Neuronal stem cell (in vitro differentiated cells): ENCODE measurements at regions not wholly inside any gene's neighbourhood (a gene's known extent, or its start where the extent isn't known, plus 50 kb on each side); places are given as distances from the start of the nearest gene placed in this dataset.

Source experiments
- DNase-seq: peaks from one replicate; pipeline ENCODE4 v3.0.0-alpha.2; 2013; ENCODE audit warnings: low spot score
- H2AFZ ChIP-seq: one replicate; pipeline ENCODE4 v1.6.1; 2013; ENCODE audit warnings: mild to moderate bottlenecking, low read length, inconsistent platforms
- H2AK5ac ChIP-seq: 2 replicates; pipeline ENCODE4 v1.6.1; 2013; ENCODE audit warnings: low read depth, mild to moderate bottlenecking, inconsistent platforms, low read length, moderate library complexity, mixed read lengths
- H2BK120ac ChIP-seq: 2 replicates; pipeline ENCODE4 v1.6.1; 2013; ENCODE audit warnings: low read depth, mild to moderate bottlenecking, inconsistent platforms, low read length, moderate library complexity, mixed read lengths
- H2BK12ac ChIP-seq: one replicate; pipeline ENCODE4 v1.6.1; 2013; ENCODE audit warnings: low read length, inconsistent platforms
- H2BK15ac ChIP-seq: 2 replicates; pipeline ENCODE4 v1.6.1; 2013; ENCODE audit warnings: mild to moderate bottlenecking, low read length, inconsistent platforms, mixed read lengths
- H2BK5ac ChIP-seq: one replicate; pipeline ENCODE4 v1.6.1; 2013; ENCODE audit warnings: inconsistent platforms, mild to moderate bottlenecking, low read length, moderate library complexity
- H3K14ac ChIP-seq: one replicate; pipeline ENCODE4 v1.6.1; 2013; ENCODE audit warnings: low read length, inconsistent platforms
- H3K18ac ChIP-seq: 2 replicates; pipeline ENCODE4 v1.6.1; 2013; ENCODE audit warnings: low read length, inconsistent platforms
- H3K23ac ChIP-seq: 2 replicates; pipeline ENCODE4 v1.6.1; 2013; ENCODE audit warnings: low read depth, mild to moderate bottlenecking, mixed read lengths, low read length, inconsistent platforms; ENCODE audit not compliant: poor library complexity
- H3K27ac ChIP-seq: replicated peaks from 3 replicates; pipeline ENCODE4 v1.5.1; 2013; ENCODE audit warnings: low read length, inconsistent platforms
- H3K27me3 ChIP-seq, 3 experiments: 2 replicates each; pipeline ENCODE4 v1.6.1; 2013; ENCODE audit warnings: low read length in 3 of 3, mild to moderate bottlenecking in 2 of 3, inconsistent platforms in 1 of 3, low read depth in 1 of 3, mixed read lengths in 1 of 3, moderate library complexity in 1 of 3; ENCODE audit not compliant: control insufficient read depth in 3 of 3, insufficient read depth in 3 of 3
- H3K36me3 ChIP-seq, 2 donors: replicated peaks in 1 of 2; 2 replicates each; pipeline ENCODE4 v1.6.1; 2013; ENCODE audit warnings: low read length in 2 of 2; ENCODE audit not compliant: control insufficient read depth in 2 of 2, insufficient read depth in 2 of 2
- H3K4ac ChIP-seq: 2 replicates; pipeline ENCODE4 v1.6.1; 2013; ENCODE audit warnings: inconsistent platforms, mild to moderate bottlenecking, low read length, moderate library complexity
- H3K4me1 ChIP-seq, 2 donors: 1 replicate in 1 of 2; 2 replicates in 1 of 2; pipeline ENCODE4 v1.6.1; 2013; ENCODE audit warnings: low read length in 2 of 2, low read depth in 1 of 2; ENCODE audit not compliant: control insufficient read depth in 2 of 2, insufficient read depth in 1 of 2
- H3K4me2 ChIP-seq: one replicate; pipeline ENCODE4 v1.6.1; 2013; ENCODE audit warnings: mild to moderate bottlenecking, low read length, inconsistent platforms; ENCODE audit not compliant: insufficient read depth, poor library complexity, severe bottlenecking
- H3K4me3 ChIP-seq, 2 donors: 2 replicates each; pipeline ENCODE4 v1.5.1; 2013; ENCODE audit warnings: low read length in 2 of 2, mild to moderate bottlenecking in 2 of 2, inconsistent platforms in 1 of 2, moderate library complexity in 1 of 2
- H3K79me1 ChIP-seq: one replicate; pipeline ENCODE4 v1.6.1; 2013; ENCODE audit warnings: low read depth, mild to moderate bottlenecking, inconsistent platforms, low read length, moderate library complexity
- H3K9ac ChIP-seq: one replicate; pipeline ENCODE4 v1.6.1; 2013; ENCODE audit warnings: mild to moderate bottlenecking, low read depth, low read length, inconsistent platforms; ENCODE audit not compliant: poor library complexity
- H3K9me3 ChIP-seq, 2 donors: replicated peaks in 1 of 2; 2 replicates each; pipeline versions ENCODE3 to v1.6.1; 2013; ENCODE audit warnings: low read length in 2 of 2, mild to moderate bottlenecking in 2 of 2, inconsistent platforms in 1 of 2, low read depth in 1 of 2, mixed read lengths in 1 of 2, moderate library complexity in 1 of 2; ENCODE audit not compliant: control insufficient read depth in 2 of 2, insufficient read depth in 1 of 2
- H4K8ac ChIP-seq: one replicate; pipeline ENCODE4 v1.6.1; 2013; ENCODE audit warnings: low read depth, mild to moderate bottlenecking, inconsistent platforms, low read length, moderate library complexity
- H4K91ac ChIP-seq: one replicate; pipeline ENCODE4 v1.6.1; 2013; ENCODE audit warnings: low read length, low read depth, mild to moderate bottlenecking, inconsistent platforms; ENCODE audit not compliant: poor library complexity
- WGBS, 2 donors: extraction: QIAGEN DNeasy Blood & Tissue Kit; methylation state at CpG; one replicate each; pipeline ENCODE4 v1.1.7; 2013; ENCODE audit warnings: missing lambda C conversion rate in 2 of 2, mixed read lengths in 1 of 2; ENCODE audit not compliant: insufficient read length in 2 of 2, insufficient replicate concordance in 1 of 2; ENCODE audit errors: extremely low coverage in 2 of 2; 5-methylcytosine and 5-hydroxymethylcytosine counted together

DNA sequence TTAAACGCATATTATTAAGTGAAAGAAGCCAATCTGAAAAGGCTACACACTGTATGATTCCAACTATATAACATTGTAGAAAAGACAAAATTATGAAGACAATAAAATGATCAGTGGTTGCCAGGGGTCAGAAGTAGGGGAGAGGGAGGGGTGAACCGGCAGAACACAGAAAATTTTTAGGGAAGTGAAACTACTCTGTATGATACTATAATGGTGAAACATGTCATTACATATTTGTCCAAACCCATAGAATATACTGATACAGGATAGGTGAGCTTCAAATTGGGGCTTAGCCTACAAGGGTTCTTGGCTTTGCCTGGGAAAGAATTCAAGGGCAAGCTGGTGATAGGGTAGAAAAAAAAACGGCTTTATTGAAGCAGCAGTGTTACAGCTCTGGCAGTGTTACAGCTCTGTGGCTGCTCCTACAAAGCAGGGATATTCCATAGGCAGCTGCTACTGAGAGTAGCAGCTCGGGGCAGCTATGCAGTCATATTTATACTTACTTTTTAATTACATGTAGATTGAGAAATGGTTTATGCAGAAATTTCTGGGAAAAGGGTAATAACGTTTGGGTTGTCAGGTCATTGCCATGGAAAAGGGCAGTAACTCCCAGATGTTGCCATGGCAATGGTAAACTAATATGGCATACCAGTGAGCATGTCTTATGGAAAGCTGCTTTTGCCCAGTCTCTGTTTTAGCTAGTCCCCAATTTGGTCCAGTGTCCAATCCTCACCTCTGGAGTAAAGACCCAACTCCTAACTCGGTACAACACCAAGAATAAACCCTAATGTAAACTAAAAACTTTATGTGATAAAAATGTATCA is 125.1 kb upstream of the SLC25A36 start:
- H3K4ac ChIP-seq = no peak overlapping the region

DNA sequence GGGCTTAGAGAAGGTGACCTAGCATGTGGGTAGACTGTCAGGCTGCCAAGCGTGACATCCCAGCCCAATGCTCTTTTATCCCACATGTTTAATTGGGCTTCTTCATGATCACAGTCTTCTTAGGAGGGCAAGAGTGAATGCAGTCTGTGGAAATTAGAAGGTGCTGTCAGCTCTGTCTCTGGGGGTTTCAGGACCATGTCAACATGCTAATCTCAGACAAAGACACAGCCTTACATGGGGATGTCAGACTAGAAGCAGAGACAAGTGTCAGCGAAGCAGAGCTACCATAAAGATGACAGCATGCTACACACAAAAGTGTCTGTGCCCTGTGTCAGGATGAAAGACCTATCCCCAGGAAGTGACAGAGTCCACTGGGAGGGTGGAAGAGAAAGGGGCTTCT is 120.1 kb upstream of the SLC25A36 start:
- Histone ChIP-seq H3K14ac (no peak overlapping the region), H3K4ac (no peak overlapping the region), H3K9me3 (no peaks in the 10 kb centered on the region), H2AK5ac (no peak overlapping the region), H2AFZ (no peak overlapping the region), H3K27me3 (peaks cover 0 to 2% (median 0%) of the 10 kb centered on the region in 3 experiments), H3K9ac (no peak overlapping the region), H3K36me3 (no peaks in the 10 kb centered on the region), H2BK15ac (no peak overlapping the region), H3K79me1 (no peaks in the 10 kb centered on the region), H3K4me2 (no peak overlapping the region), H3K4me3 (no peak overlapping the region), H2BK120ac (no peak overlapping the region), H3K4me1 (peaks cover 0 to 9% of the 10 kb centered on the region in 2 donors), H2BK5ac (no peak overlapping the region), H3K18ac (no peak overlapping the region), H3K23ac (no peak overlapping the region), H4K8ac (no peak overlapping the region), H3K27ac (no peak overlapping the region), H4K91ac (no peak overlapping the region), H2BK12ac (no peak overlapping the region)
- WGBS, 2 donors = no CpG with 5 or more reads among the region's 2 CpGs
- DNase-seq = no peak

More for the DNA sequence above, 125.1 kb upstream of the SLC25A36 start:
- Histone ChIP-seq H2AK5ac (no peak overlapping the region), H4K91ac (no peak overlapping the region), H3K23ac (no peak overlapping the region), H3K36me3 (no peaks in the 10 kb centered on the region), H4K8ac (no peak overlapping the region), H3K9me3 (peaks cover 0 to 3% of the 10 kb centered on the region in 2 donors), H2BK5ac (no peak overlapping the region), H3K14ac (no peak overlapping the region), H2BK15ac (no peak overlapping the region), H3K27me3 (peaks cover 0 to 2% (median 0%) of the 10 kb centered on the region in 3 experiments), H3K79me1 (no peaks in the 10 kb centered on the region), H3K4me1 (peaks cover 0 to 8% of the 10 kb centered on the region in 2 donors), H3K4me3 (no peak overlapping the region), H3K27ac (no peak overlapping the region), H3K4me2 (no peak overlapping the region), H3K18ac (no peak overlapping the region), H2BK12ac (no peak overlapping the region), H2AFZ (no peak overlapping the region), H3K9ac (no peak overlapping the region), H2BK120ac (no peak overlapping the region)
- no CpG with 5 or more reads among the region's 6 CpGs for WGBS, 2 donors
- DNase-seq = no peak

DNA sequence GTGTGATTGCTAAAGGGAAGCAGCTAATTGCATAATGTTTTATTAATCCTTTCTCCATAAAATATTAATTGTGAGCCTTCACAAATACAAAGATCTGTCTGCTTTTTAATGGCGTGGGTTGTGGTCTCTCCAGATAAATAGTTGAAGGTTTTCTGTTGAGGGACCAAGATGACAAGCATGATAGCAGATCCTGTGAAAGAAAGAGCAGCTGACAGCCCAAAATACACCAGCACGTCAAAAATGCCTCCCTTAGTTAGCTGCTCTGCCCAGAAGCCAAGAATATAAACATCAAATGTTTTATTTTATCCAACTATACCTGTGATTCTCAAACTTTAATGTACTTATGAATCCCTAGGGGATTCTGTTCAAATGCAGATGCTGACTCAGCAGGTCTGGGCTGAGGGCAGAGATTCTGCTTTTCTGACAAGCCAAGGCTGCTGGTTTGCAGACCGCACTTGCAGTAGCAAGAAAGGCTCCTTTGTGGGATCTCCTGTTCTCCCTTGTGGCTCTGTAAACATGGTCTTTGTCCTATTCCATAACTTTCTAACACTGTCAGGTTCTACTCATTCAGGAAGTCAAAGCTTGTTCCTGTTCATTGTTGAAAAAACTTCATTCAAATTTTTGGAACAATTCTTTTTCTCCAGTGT is 119.1 kb upstream of the SLC25A36 start:
- Histone ChIP-seq H3K4ac (no peak overlapping the region), H3K18ac (no peak overlapping the region), H4K8ac (no peak overlapping the region), H3K79me1 (no peaks in the 10 kb centered on the region), H4K91ac (no peak overlapping the region), H2BK15ac (no peak overlapping the region), H3K4me3 (no peak overlapping the region), H2BK12ac (no peak overlapping the region), H3K4me1 (peaks cover 0 to 9% of the 10 kb centered on the region in 2 donors), H2BK120ac (no peak overlapping the region), H3K14ac (no peak overlapping the region), H2BK5ac (no peak overlapping the region), H3K27me3 (peaks cover 0 to 2% (median 0%) of the 10 kb centered on the region in 3 experiments), H3K23ac (no peak overlapping the region), H2AFZ (no peak overlapping the region), H2AK5ac (no peak overlapping the region), H3K9ac (no peak overlapping the region), H3K9me3 (no peaks in the 10 kb centered on the region), H3K4me2 (no peak overlapping the region), H3K27ac (no peak overlapping the region), H3K36me3 (no peaks in the 10 kb centered on the region)
- WGBS, 2 donors = no CpG with 5 or more reads among the region's 3 CpGs
- DNase-seq = no peak

DNA sequence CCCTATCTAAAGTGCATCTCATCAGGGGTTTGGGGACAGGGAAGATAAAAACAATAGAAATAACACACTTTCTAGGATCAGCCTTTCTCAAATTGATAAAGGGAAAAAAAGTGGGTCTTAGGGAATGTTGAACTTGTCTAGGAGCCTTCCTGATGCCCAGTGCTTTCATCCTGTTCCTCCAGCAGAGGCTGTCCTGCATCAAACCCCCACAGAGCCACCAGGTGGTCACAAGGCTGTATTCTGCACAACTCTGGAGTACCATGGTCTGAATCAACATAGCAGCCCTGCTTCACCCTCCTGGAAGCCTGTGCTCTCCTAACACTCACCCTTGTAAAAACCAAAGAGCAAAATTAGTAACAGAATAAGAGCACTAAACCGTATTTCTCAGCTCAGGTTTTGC is 118.5 kb upstream of the SLC25A36 start:
- Histone ChIP-seq H3K79me1 (no peaks in the 10 kb centered on the region), H4K91ac (no peak overlapping the region), H2BK12ac (no peak overlapping the region), H4K8ac (no peak overlapping the region), H3K9me3 (no peaks in the 10 kb centered on the region), H3K36me3 (no peaks in the 10 kb centered on the region), H3K14ac (no peak overlapping the region), H2BK120ac (no peak overlapping the region), H2BK15ac (no peak overlapping the region), H3K4me2 (no peak overlapping the region), H2AK5ac (no peak overlapping the region), H2AFZ (no peak overlapping the region), H3K4me3 (no peak overlapping the region), H3K9ac (no peak overlapping the region), H2BK5ac (no peak overlapping the region), H3K27ac (no peak overlapping the region), H3K4me1 (peaks cover 0 to 9% of the 10 kb centered on the region in 2 donors), H3K4ac (no peak overlapping the region), H3K27me3 (peaks cover 0 to 2% (median 0%) of the 10 kb centered on the region in 3 experiments), H3K18ac (no peak overlapping the region), H3K23ac (no peak overlapping the region)
- no CpG with 5 or more reads among the region's 1 CpG for WGBS, 2 donors
- DNase-seq = no peak
